ENCODE measurements at regions not wholly inside any gene's neighbourhood (a gene's known extent, or its start where the extent isn't known, plus 50 kb on each side); places are given as distances from the start of the nearest gene placed in this dataset.

DNA sequence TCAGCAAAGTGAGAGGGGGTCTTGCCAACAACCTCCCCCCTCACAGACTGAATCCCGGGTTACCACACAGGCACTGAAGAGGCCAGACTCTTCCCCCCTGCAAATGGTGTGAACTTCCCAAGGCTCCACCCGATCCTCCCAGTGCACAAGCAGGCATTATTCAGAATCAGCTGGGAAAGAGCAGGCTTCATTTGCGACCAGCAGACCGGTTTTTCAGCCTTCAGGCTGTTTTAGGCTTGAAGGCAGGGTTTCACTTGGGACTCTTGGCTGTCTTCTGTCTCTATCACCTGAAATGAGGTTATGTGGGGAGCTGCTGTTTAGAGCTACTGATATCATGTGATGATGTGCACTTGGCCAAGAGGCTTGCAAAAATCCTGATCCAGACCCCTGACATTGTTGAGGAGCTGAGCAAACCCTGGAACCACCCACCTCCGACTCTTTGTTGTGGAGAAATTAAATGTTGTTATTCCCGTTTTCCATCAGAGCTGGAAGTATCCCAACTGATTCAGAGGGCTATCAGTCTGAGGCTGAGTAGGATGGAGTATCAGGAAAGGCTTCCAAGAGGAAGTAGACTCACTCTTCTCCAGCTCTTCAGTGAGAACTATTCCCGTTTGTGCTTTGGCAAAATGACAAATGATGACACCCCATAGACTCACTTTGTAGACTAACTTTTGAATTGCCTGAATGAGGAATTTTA is 63.3 kb upstream of the ZFR start:
- H3K27ac ChIP-seq, result peak overlapping the region; percentile 29 to 69
- intact Hi-C loops (cut with DNase I; ENCODE audit: low total_unique reads), result no loop called here
- no peak for DNase-seq (ENCODE audit: low spot score in 2 of 2)

GRCh38 chr5:32506799-32507198 is 62.3 kb upstream of the ZFR start:
- no peak overlapping the region for H3K4me3 ChIP-seq
- H3K27me3 ChIP-seq, result no peaks in the 10 kb centered on the region
- H3K27ac ChIP-seq, result peak overlapping the region in 1 of 2 donors; percentile 80
- peaks cover 9 to 11% of the 10 kb centered on the region in 2 donors for H3K4me1 ChIP-seq
- TF ChIP-seq CTCF (IDR thresholded peaks at IDR 0.05) (no peak), POLR2A (IDR thresholded peaks at IDR 0.05) (no peak), POLR2AphosphoS5 (IDR thresholded peaks at IDR 0.05) (no peak)
- intact Hi-C loops (cut with DNase I; ENCODE audit: low total_unique reads), result no loop called here
- H3K36me3 ChIP-seq, result no peaks in the 10 kb centered on the region
- H3K9me3 ChIP-seq, result no peaks in the 10 kb centered on the region
- DNase-seq (ENCODE audit: low spot score in 2 of 2), result no peak

More for the DNA sequence above, 63.3 kb upstream of the ZFR start:
- no peaks in the 10 kb centered on the region for H3K27me3 ChIP-seq
- peaks cover 9 to 11% of the 10 kb centered on the region in 2 donors for H3K4me1 ChIP-seq
- H3K9me3 ChIP-seq, result no peaks in the 10 kb centered on the region
- H3K36me3 ChIP-seq, result no peaks in the 10 kb centered on the region
- TF ChIP-seq POLR2AphosphoS5 (IDR thresholded peaks at IDR 0.05) (peak in 1 of 3 donors; percentile 7), POLR2A (IDR thresholded peaks at IDR 0.05) (no peak), CTCF (IDR thresholded peaks at IDR 0.05) (no peak)
- H3K4me3 ChIP-seq, result no peak overlapping the region

GRCh38 chr5:32506201-32506661 is 61.7 kb upstream of the ZFR start:
- H3K36me3 ChIP-seq, result no peaks in the 10 kb centered on the region
- TF ChIP-seq CTCF (IDR thresholded peaks at IDR 0.05) (no peak), POLR2AphosphoS5 (IDR thresholded peaks at IDR 0.05) (no peak), POLR2A (IDR thresholded peaks at IDR 0.05) (no peak)
- peak overlapping the region; percentile 71 to 80 for H3K27ac ChIP-seq
- H3K27me3 ChIP-seq, result no peaks in the 10 kb centered on the region
- peaks cover 9 to 11% of the 10 kb centered on the region in 2 donors for H3K4me1 ChIP-seq
- peak overlapping the region in 1 of 3 donors; percentile 31 for H3K4me3 ChIP-seq
- DNase-seq (ENCODE audit: low spot score in 2 of 2), result no peak
- intact Hi-C loops (cut with DNase I; ENCODE audit: low total_unique reads), result no loop called here
- H3K9me3 ChIP-seq, result no peaks in the 10 kb centered on the region

DNA sequence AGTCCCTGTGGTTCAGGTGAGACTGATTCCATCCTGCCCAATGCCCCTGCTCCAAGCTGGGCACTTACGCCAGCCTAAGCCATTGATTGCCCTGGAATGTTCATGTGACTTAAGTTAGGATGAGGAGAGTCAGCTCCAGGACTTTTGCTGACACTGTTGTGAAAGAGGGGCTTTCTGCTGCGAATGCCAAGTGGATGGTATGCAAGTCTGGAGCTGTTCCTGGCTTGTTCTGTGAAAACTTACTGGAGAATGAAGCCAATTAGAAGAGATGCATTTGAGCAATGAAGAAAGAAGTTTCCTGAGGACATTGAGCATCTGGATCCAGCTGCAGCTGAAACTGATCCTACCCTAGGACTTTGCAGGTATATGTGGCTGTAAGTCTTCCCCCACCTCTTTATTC is 61.2 kb upstream of the ZFR start:
- no peak for TF ChIP-seq CTCF (IDR thresholded peaks at IDR 0.05)
- no peak for TF ChIP-seq POLR2AphosphoS5 (IDR thresholded peaks at IDR 0.05)
- no peak for TF ChIP-seq POLR2A (IDR thresholded peaks at IDR 0.05)
- Histone ChIP-seq H3K4me1 (peaks cover 9 to 11% of the 10 kb centered on the region in 2 donors), H3K27ac (peak overlapping the region; percentile 71 to 80), H3K9me3 (no peaks in the 10 kb centered on the region), H3K4me3 (peak overlapping the region in 1 of 3 donors; percentile 31), H3K27me3 (no peaks in the 10 kb centered on the region), H3K36me3 (no peaks in the 10 kb centered on the region)
- intact Hi-C loops (cut with DNase I; ENCODE audit: low total_unique reads), result no loop called here
- DNase-seq (ENCODE audit: low spot score in 2 of 2), result no peak

- Histone ChIP-seq H3K9me3 (no peaks in the 10 kb centered on the region), H3K4me1 (peaks cover 9 to 11% of the 10 kb centered on the region in 2 donors), H3K27me3 (no peaks in the 10 kb centered on the region), H3K27ac (peak overlapping the region; percentile 71 to 80), H3K4me3 (peak overlapping the region in 1 of 3 donors; percentile 31), H3K36me3 (no peaks in the 10 kb centered on the region)
- intact Hi-C loops (cut with DNase I; ENCODE audit: low total_unique reads), result loop anchor here (5.0 kb wide), 1 partner anchor 207 kb away; the partner anchor contains the start of gene NPR3
- DNase-seq (ENCODE audit: low spot score in 2 of 2), result peak in 1 of 2 donors; percentile 28
- TF ChIP-seq POLR2AphosphoS5 (IDR thresholded peaks at IDR 0.05), result no peak
These were observed 60.6 kb upstream of the ZFR start for GRCh38 chr5:32504989-32505596.
